K562 (cell line): ENCODE measurements at regions not wholly inside any gene's neighbourhood (a gene's known extent, or its start where the extent isn't known, plus 50 kb on each side); places are given as distances from the start of the nearest gene placed in this dataset.

Source experiments
- ATAC-seq: fragments of 200-7000 bp; cut with Tn5 transposase; 3 replicates; pipeline ENCODE4 v1.9.1; 2020; ENCODE audit warnings: moderate library complexity
- BruUV-seq: library from RNA; stranded (reverse); fragments of 400-500 nt; replicated peaks from 2 replicates; lab custom pipeline; 2021; lab: Mats Ljungman, UMichigan
- CTCF ChIA-PET: fragments of 300-600 bp; formaldehyde crosslinking; extraction: SDS; loops from one replicate; lab custom pipeline; 2021; ENCODE audit warnings: low intra/inter-chr PET ratio; lab: Yijun Ruan, JAX
- POLR2A ChIA-PET: fragments of 300-600, 350-650 bp; sonication (Branson Sonifier 250); formaldehyde crosslinking; extraction: SDS; loops from one replicate; lab custom pipeline; 2021; ENCODE audit warnings: antibody characterized with exemption, inconsistent platforms; lab: Yijun Ruan, JAX
- DNase-seq, 4 experiments: peaks; one replicate each; pipeline versions ENCODE4 v3.0.0 to v3.0.0-alpha.2; 2011 to 2018; ENCODE audit warnings: low spot score in 3 of 4, mixed read lengths in 3 of 4; ENCODE audit errors: extremely low read depth in 1 of 4
- FAIRE-seq: peaks from 2 replicates; lab custom pipeline; 2011; peaks lifted over from hg19 to GRCh38; lab: Jason Lieb, UNC
- H2AFZ ChIP-seq: 2 replicates; pipeline ENCODE4 v1.6.0; 2011; ENCODE audit warnings: low read depth, low read length, control low read depth, inconsistent platforms
- H3K27ac ChIP-seq: fragments of 200-600 bp; 3 replicates; pipeline ENCODE4 v1.8.0; 2011; ENCODE audit warnings: low read depth, mild to moderate bottlenecking, control low read depth, inconsistent platforms, low read length, moderate library complexity, mixed read lengths; ENCODE audit errors: extremely low read depth
- H3K27me3 ChIP-seq, 2 experiments: fragments of 300-600 bp in 1 of 2; 2 replicates in 1 of 2; 3 replicates in 1 of 2; pipeline versions ENCODE4 v1.6.0 to v1.8.0; 2011; ENCODE audit warnings: inconsistent platforms in 2 of 2, low read length in 2 of 2, mild to moderate bottlenecking in 1 of 2, mixed read lengths in 1 of 2, moderate library complexity in 1 of 2; ENCODE audit not compliant: control insufficient read depth in 2 of 2, insufficient read depth in 2 of 2
- H3K36me3 ChIP-seq: fragments of 300-600 bp; 3 replicates; pipeline ENCODE4 v1.8.0; 2011; ENCODE audit warnings: mild to moderate bottlenecking, low read length, inconsistent platforms; ENCODE audit not compliant: control insufficient read depth, insufficient read depth
- H3K4me1 ChIP-seq, 2 experiments: fragments of 200-600 bp in 1 of 2; replicated peaks in 1 of 2; 2 replicates in 1 of 2; 3 replicates in 1 of 2; pipeline versions ENCODE4 v1.5.1 to v1.8.0; 2011; ENCODE audit warnings: inconsistent platforms in 2 of 2, low read length in 2 of 2, mild to moderate bottlenecking in 1 of 2, mixed read lengths in 1 of 2, moderate library complexity in 1 of 2; ENCODE audit not compliant: control insufficient read depth in 2 of 2, insufficient read depth in 2 of 2
- H3K4me2 ChIP-seq: 2 replicates; pipeline ENCODE4 v1.6.1; 2011; ENCODE audit warnings: low read length, control low read depth, inconsistent platforms, mixed read lengths; ENCODE audit not compliant: insufficient read depth
- H3K4me3 ChIP-seq: fragments of 200-600 bp; sonication (generic), shearing (Covaris generic); 2 replicates; pipeline ENCODE4 v1.5.1; 2016; ENCODE audit warnings: control low read depth, inconsistent platforms
- H3K79me2 ChIP-seq: fragments of 200-600 bp; 3 replicates; pipeline ENCODE4 v1.8.0; 2011; ENCODE audit warnings: low read length, inconsistent platforms; ENCODE audit not compliant: control insufficient read depth, insufficient read depth
- H3K9ac ChIP-seq, 2 experiments: 2 replicates each; pipeline versions ENCODE4 v1.6.0 to v1.6.1; 2011; ENCODE audit warnings: low read depth in 2 of 2, low read length in 2 of 2, control low read depth in 1 of 2, inconsistent platforms in 1 of 2, mild to moderate bottlenecking in 1 of 2, mixed read lengths in 1 of 2; ENCODE audit not compliant: insufficient read depth in 1 of 2
- H3K9me1 ChIP-seq: one replicate; pipeline ENCODE4 v1.6.0; 2011; ENCODE audit warnings: inconsistent platforms, mild to moderate bottlenecking, low read length, moderate library complexity; ENCODE audit not compliant: control insufficient read depth, insufficient read depth
- H3K9me3 ChIP-seq: replicated peaks from 2 replicates; pipeline ENCODE4 v1.5.1; 2011; ENCODE audit warnings: low read depth, low read length, inconsistent platforms; ENCODE audit not compliant: control insufficient read depth, insufficient read depth
- H4K20me1 ChIP-seq: replicated peaks from 2 replicates; pipeline ENCODE4 v1.6.1; 2011; ENCODE audit warnings: low read length, inconsistent platforms, mixed read lengths; ENCODE audit not compliant: control insufficient read depth, insufficient read depth
- FOXA1 ChIP-seq: fragments of 450-650 bp; IDR thresholded peaks from 2 replicates; pipeline ENCODE4 v1.6.1; 2016; ENCODE audit warnings: mild to moderate bottlenecking, borderline replicate concordance
- HINFP ChIP-seq: fragments of 450-650 bp; conservative IDR thresholded peaks from 2 replicates; pipeline ENCODE4 v1.6.1; 2016; ENCODE audit warnings: missing genetic modification characterization, low read depth, mild to moderate bottlenecking, control low read depth, missing compliant biosample characterization
- NR2C2 ChIP-seq, 2 experiments: fragments of 200-800 bp in 1 of 2; sonication (Bioruptor generic) in 1 of 2; sonication (generic) in 1 of 2; formaldehyde crosslinking in 1 of 2; IDR thresholded peaks; 2 replicates each; pipeline versions ENCODE4 v1.6.1 to v1.8.0; 2016 to 2022; ENCODE audit warnings: mild to moderate bottlenecking in 1 of 2, missing compliant biosample characterization in 1 of 2, missing genetic modification characterization in 1 of 2, missing genetic modification reagents in 1 of 2
- TFE3 ChIP-seq: fragments of 450-650 bp; formaldehyde crosslinking; IDR thresholded peaks from 2 replicates; pipeline ENCODE4 v1.4.0; 2020; ENCODE audit warnings: mild to moderate bottlenecking, mixed read lengths
- ZNF592 ChIP-seq: fragments of 450-650 bp; IDR thresholded peaks from 2 replicates; pipeline ENCODE4 v1.6.1; 2017; ENCODE audit warnings: antibody characterized with exemption, mild to moderate bottlenecking
- ZNF655 ChIP-seq: fragments of 250-450 bp; sonication (Bioruptor Pico); IDR thresholded peaks from 2 replicates; pipeline ENCODE4 v1.5.0; 2021
- WGBS: fragments of 100-300 bp; shearing (Covaris generic); methylation state at CpG from one replicate; pipeline ENCODE4 v1.1.6; 2016; ENCODE audit warnings: low coverage, mixed read lengths; ENCODE audit not compliant: insufficient coverage; ENCODE audit errors: missing lambda C conversion rate; 5-methylcytosine and 5-hydroxymethylcytosine counted together
- in situ Hi-C: fragments of 300-500 bp; cut with MboI; formaldehyde crosslinking; loops from 4 replicates; pipeline ENCODE4 v1.15.0; 2018; ENCODE audit warnings: inconsistent platforms, mixed read lengths
- intact Hi-C: fragments of 100-400 bp; cut with micrococcal nuclease; formaldehyde crosslinking; loops from 2 replicates; pipeline ENCODE4 v1.14.2; 2022

GRCh38 chr1:80847904-80848303 lies 952.8 kb upstream of the ADGRL2 start:
- intact Hi-C loops, result no loop called here
- TF ChIP-seq ZNF592 (no peak), HINFP (tag) (no peak), FOXA1 (no peak), NR2C2 (CRISPR knock-in tag; IDR thresholded peaks at IDR 0.05) (no peak), NR2C2 (tag; IDR thresholded peaks at IDR 0.05) (no peak), TFE3 (CRISPR knock-in tag) (no peak), ZNF655 (CRISPR knock-in tag) (no peak)
- TF ChIP-seq, all 486 proteins: peak for 0
- Histone ChIP-seq H3K4me2 (no peak overlapping the region), H3K27ac (no peak overlapping the region), H3K36me3 (no peaks in the 10 kb centered on the region), H3K27me3 (no peaks in the 10 kb centered on the region), H3K4me1 (no peaks in the 10 kb centered on the region), H2AFZ (no peak overlapping the region), H3K9me3 (no peaks in the 10 kb centered on the region), H3K79me2 (no peaks in the 10 kb centered on the region), H3K9me1 (no peaks in the 10 kb centered on the region), H3K4me3 (no peak overlapping the region), H3K9ac (no peak overlapping the region), H4K20me1 (no peaks in the 10 kb centered on the region)
- FAIRE-seq (no peak), DNase-seq (no peak), ATAC-seq (no peak)
- BruUV-seq, result no TSS peak
- ChIA-PET CTCF (no interaction called here), POLR2A (no interaction called here)
- WGBS, result 0% methylated on average over 1 of the region's 1 CpG
- in situ Hi-C loops, result no loop called here
